WTC11 (cell line): ENCODE measurements at regions not wholly inside any gene's neighbourhood (a gene's known extent, or its start where the extent isn't known, plus 50 kb on each side); places are given as distances from the start of the nearest gene placed in this dataset.
"Not testable (repeated sequence)": the region's sequence is repeated elsewhere in the genome, so short reads cannot be mapped to it uniquely, and the experiment has no call there.

ENCODE experiments used
- ATAC-seq: fragments of 200-7000 bp; cut with Tn5 transposase; 2 replicates; pipeline ENCODE4 v1.10.0; 2021; ENCODE audit warnings: mild to moderate bottlenecking, moderate library complexity
- CTCF ChIA-PET: fragments of 300-600 bp; sonication (Branson Sonifier 250); formaldehyde crosslinking; loops from one replicate; lab custom pipeline; 2021; ENCODE audit warnings: antibody characterized with exemption; lab: Charles Lee
- POLR2A ChIA-PET: fragments of 350-600 bp; sonication (Branson Sonifier 250); formaldehyde crosslinking; loops from one replicate; lab custom pipeline; 2021; ENCODE audit warnings: antibody characterized with exemption; lab: Charles Lee
- DNase-seq: peaks from one replicate; pipeline ENCODE4 v3.0.0; 2021; ENCODE audit warnings: low spot score
- H3K27ac Mint-ChIP-seq: 2 replicates; pipeline ENCODE4 v1.8.0; 2021; ENCODE audit warnings: mixed read lengths
- H3K27me3 Mint-ChIP-seq: 2 replicates; pipeline ENCODE4 v1.8.0; 2021; ENCODE audit warnings: low read depth, mild to moderate bottlenecking, moderate library complexity, mixed read lengths
- H3K36me3 Mint-ChIP-seq: 2 replicates; pipeline ENCODE4 v1.8.0; 2021; ENCODE audit warnings: mixed read lengths
- H3K4me1 Mint-ChIP-seq: 2 replicates; pipeline ENCODE4 v1.8.0; 2022; ENCODE audit warnings: mixed read lengths
- H3K4me3 Mint-ChIP-seq: 2 replicates; pipeline ENCODE4 v1.8.0; 2021; ENCODE audit warnings: mild to moderate bottlenecking, moderate library complexity, mixed read lengths
- H3K9me3 Mint-ChIP-seq: 2 replicates; pipeline ENCODE4 v1.8.0; 2021; ENCODE audit warnings: mixed read lengths
- AR ChIP-seq: fragments of 250-450 bp; sonication (Bioruptor Pico); IDR thresholded peaks from 2 replicates; pipeline ENCODE4 v1.9.0; 2021; ENCODE audit warnings: mild to moderate bottlenecking
- CREB1 ChIP-seq: sonication (generic); formaldehyde crosslinking; IDR thresholded peaks from 2 replicates; pipeline ENCODE4 v1.8.0; 2023; ENCODE audit warnings: mild to moderate bottlenecking, missing genetic modification reagents
- CTCF ChIP-seq: fragments of 200-600 bp; IDR thresholded peaks from 2 replicates; pipeline ENCODE4 v1.8.0; 2022; ENCODE audit warnings: antibody characterized with exemption
- E2F4 ChIP-seq: sonication (generic); formaldehyde crosslinking; IDR thresholded peaks from 2 replicates; pipeline ENCODE4 v1.8.1; 2022; ENCODE audit warnings: low read depth, mild to moderate bottlenecking, moderate library complexity, missing genetic modification reagents, borderline replicate concordance
- E2F5 ChIP-seq: sonication (generic); formaldehyde crosslinking; IDR thresholded peaks from 2 replicates; pipeline ENCODE4 v1.8.1; 2022; ENCODE audit warnings: mild to moderate bottlenecking, moderate library complexity, missing genetic modification reagents
- EMX1 ChIP-seq: fragments of 250-450 bp; sonication (Bioruptor Pico); IDR thresholded peaks from 2 replicates; pipeline ENCODE4 v1.8.0; 2021; ENCODE audit warnings: mild to moderate bottlenecking
- FOXJ3 ChIP-seq: sonication (generic); formaldehyde crosslinking; IDR thresholded peaks from 2 replicates; pipeline ENCODE4 v1.9.0; 2021; ENCODE audit warnings: missing genetic modification reagents, mild to moderate bottlenecking, borderline replicate concordance
- GTF2I ChIP-seq: fragments of 250-450 bp; sonication (Bioruptor Pico); conservative IDR thresholded peaks from 2 replicates; pipeline ENCODE4 v1.4.0; 2021; ENCODE audit warnings: mild to moderate bottlenecking
- IRF2 ChIP-seq: sonication (generic); formaldehyde crosslinking; IDR thresholded peaks from 2 replicates; pipeline ENCODE4 v1.8.0; 2022; ENCODE audit warnings: low read depth, missing genetic modification reagents, borderline replicate concordance
- NFYB ChIP-seq: sonication (generic); formaldehyde crosslinking; conservative IDR thresholded peaks from 2 replicates; pipeline ENCODE4 v1.8.0; 2022; ENCODE audit warnings: low read depth, missing genetic modification reagents
- NR3C1 ChIP-seq: sonication (generic); formaldehyde crosslinking; conservative IDR thresholded peaks from 2 replicates; pipeline ENCODE4 v1.8.1; 2023; ENCODE audit warnings: low read depth, mild to moderate bottlenecking, missing genetic modification reagents
- PRDM15 ChIP-seq: sonication (generic); formaldehyde crosslinking; IDR thresholded peaks from 2 replicates; pipeline ENCODE4 v1.8.0; 2022; ENCODE audit warnings: missing genetic modification reagents
- SOX15 ChIP-seq: fragments of 250-450 bp; sonication (Bioruptor Pico); IDR thresholded peaks from 2 replicates; pipeline ENCODE4 v1.9.0; 2021; ENCODE audit warnings: mild to moderate bottlenecking
- TEAD1 ChIP-seq: sonication (generic); formaldehyde crosslinking; IDR thresholded peaks from 2 replicates; pipeline ENCODE4 v1.8.0; 2022; ENCODE audit warnings: mild to moderate bottlenecking, missing genetic modification reagents
- USF1 ChIP-seq: sonication (generic); formaldehyde crosslinking; IDR thresholded peaks from 2 replicates; pipeline ENCODE4 v1.8.0; 2022; ENCODE audit warnings: mild to moderate bottlenecking, missing genetic modification reagents
- ZMAT4 ChIP-seq: fragments of 250-450 bp; sonication (Bioruptor Pico); IDR thresholded peaks from 2 replicates; pipeline ENCODE4 v1.9.0; 2021; ENCODE audit warnings: mild to moderate bottlenecking
- ZNF138 ChIP-seq: sonication (generic); formaldehyde crosslinking; conservative IDR thresholded peaks from 2 replicates; pipeline ENCODE4 v1.8.1; 2022; ENCODE audit warnings: mild to moderate bottlenecking, moderate library complexity, missing genetic modification reagents
- ZNF263 ChIP-seq: sonication (generic); formaldehyde crosslinking; IDR thresholded peaks from 2 replicates; pipeline ENCODE4 v1.8.1; 2022; ENCODE audit warnings: low read depth, mild to moderate bottlenecking, moderate library complexity, missing genetic modification reagents
- ZNF317 ChIP-seq: sonication (generic); formaldehyde crosslinking; IDR thresholded peaks from 2 replicates; pipeline ENCODE4 v1.8.1; 2023; ENCODE audit warnings: low read depth, mild to moderate bottlenecking, moderate library complexity, missing genetic modification reagents, borderline replicate concordance

- TF ChIP-seq ZMAT4 (CRISPR knock-in tag) (no peak), GTF2I (CRISPR knock-in tag) (no peak), EMX1 (CRISPR knock-in tag) (no peak), SOX15 (CRISPR knock-in tag) (no peak), AR (CRISPR knock-in tag) (no peak), E2F4 (CRISPR knock-in tag) (no peak), TEAD1 (no peak)
These were observed 108.7 kb downstream of the AHSP start (continued) for GRCh38 chr16:31636433-31636832.

GRCh38 chr16:31641279-31641678 is 113.6 kb downstream of the AHSP start:
- H3K27me3 Mint-ChIP-seq = peaks cover 14% of the 10 kb centered on the region
- no peak for TF ChIP-seq CREB1 (CRISPR knock-in tag)
- TF ChIP-seq IRF2 (CRISPR knock-in tag) = no peak
- no peak for TF ChIP-seq NFYB (CRISPR knock-in tag)
- TF ChIP-seq ZNF263 (CRISPR knock-in tag) = no peak
- TF ChIP-seq ZNF317 = no peak
- no peak for TF ChIP-seq ZNF138 (CRISPR knock-in tag)
- no peak for TF ChIP-seq CTCF
- no peak for TF ChIP-seq NR3C1 (CRISPR knock-in tag)
- no peak for TF ChIP-seq E2F5
- TF ChIP-seq FOXJ3 (CRISPR knock-in tag) = no peak
- no peak for TF ChIP-seq PRDM15 (CRISPR knock-in tag)
- no peak for TF ChIP-seq USF1 (CRISPR knock-in tag)
- H3K9me3 Mint-ChIP-seq = peaks cover 84% of the 10 kb centered on the region
- no peaks in the 10 kb centered on the region for H3K4me1 Mint-ChIP-seq
- no peak for DNase-seq
- no peak overlapping the region for H3K27ac Mint-ChIP-seq
- POLR2A ChIA-PET = no interaction called here
- no peak for ATAC-seq
- CTCF ChIA-PET = no interaction called here
- peaks cover 74% of the 10 kb centered on the region for H3K36me3 Mint-ChIP-seq
- H3K4me3 Mint-ChIP-seq = no peak overlapping the region

- H3K27ac Mint-ChIP-seq, H3K27me3 Mint-ChIP-seq, H3K4me3 Mint-ChIP-seq, POLR2A ChIA-PET, DNase-seq, H3K4me1 Mint-ChIP-seq, CTCF ChIA-PET, ATAC-seq: not testable (repeated sequence)
- Mint-ChIP-seq H3K36me3 (peaks cover 37% of the 10 kb centered on the region), H3K9me3 (peaks cover 61% of the 10 kb centered on the region)
These were observed 128.0 kb downstream of the AHSP start for GRCh38 chr16:31655674-31656073.
